ENCODE measurements at regions not wholly inside any gene's neighbourhood (a gene's known extent, or its start where the extent isn't known, plus 50 kb on each side); places are given as distances from the start of the nearest gene placed in this dataset.

- no peak overlapping the region for H3K4ac ChIP-seq (ENCODE audit: low read depth, low read length)
- no peaks in the 10 kb centered on the region for H3K27me3 ChIP-seq (ENCODE audit: insufficient read depth, low read length, poor library complexity)
- H2BK5ac ChIP-seq (ENCODE audit: low read length), result no peak overlapping the region
- H3K79me2 ChIP-seq (ENCODE audit: control insufficient read depth, insufficient read depth, low read length), result no peaks in the 10 kb centered on the region
- no peaks in the 10 kb centered on the region for H3K36me3 ChIP-seq (ENCODE audit: control insufficient read depth, insufficient read depth, low read length)
- H3K9ac ChIP-seq (ENCODE audit: low read length), result no peak overlapping the region
- no peak overlapping the region for H3K56ac ChIP-seq (ENCODE audit: low read length)
- no peaks in the 10 kb centered on the region for H3K4me1 ChIP-seq (ENCODE audit: control insufficient read depth, low read depth, low read length)
- DNase-seq, result no peak
- no peak overlapping the region for H3K4me3 ChIP-seq (ENCODE audit: low read length)
- no peak overlapping the region for H2BK120ac ChIP-seq (ENCODE audit: low read depth, low read length)
- no peak overlapping the region for H2AK5ac ChIP-seq (ENCODE audit: low read length)
- no peak overlapping the region for H2BK15ac ChIP-seq (replicated peaks; ENCODE audit: low read depth)
- H3K27ac ChIP-seq (ENCODE audit: low read depth, low read length), result no peak overlapping the region
- no peaks in the 10 kb centered on the region for H3K79me1 ChIP-seq (ENCODE audit: low read length)
- no peak overlapping the region for H3K18ac ChIP-seq (ENCODE audit: low read length)
- H4K8ac ChIP-seq (ENCODE audit: low read depth, low read length), result no peak overlapping the region
- H4K5ac ChIP-seq (ENCODE audit: low read length), result no peak overlapping the region
- no peak overlapping the region for H3K23ac ChIP-seq (ENCODE audit: low read length)
- no peak overlapping the region for H3K4me2 ChIP-seq (ENCODE audit: low read length)
These were observed 538.9 kb downstream of the UTRN start for GRCh38 chr6:144824018-144824417.

GRCh38 chr6:144834426-144835038 is 549.4 kb downstream of the UTRN start:
- H3K4ac ChIP-seq (ENCODE audit: low read depth, low read length), result no peak overlapping the region
- DNase-seq, result no peak
- no peak overlapping the region for H4K8ac ChIP-seq (ENCODE audit: low read depth, low read length)
- H3K9ac ChIP-seq (ENCODE audit: low read length), result no peak overlapping the region
- H2BK120ac ChIP-seq (ENCODE audit: low read depth, low read length), result no peak overlapping the region
- H3K4me2 ChIP-seq (ENCODE audit: low read length), result no peak overlapping the region
- H3K79me2 ChIP-seq (ENCODE audit: control insufficient read depth, insufficient read depth, low read length), result no peaks in the 10 kb centered on the region
- H4K5ac ChIP-seq (ENCODE audit: low read length), result no peak overlapping the region
- H2BK5ac ChIP-seq (ENCODE audit: low read length), result no peak overlapping the region
- H3K27me3 ChIP-seq (ENCODE audit: insufficient read depth, low read length, poor library complexity), result no peaks in the 10 kb centered on the region
- H2AK5ac ChIP-seq (ENCODE audit: low read length), result no peak overlapping the region
- H3K18ac ChIP-seq (ENCODE audit: low read length), result no peak overlapping the region
- no peak overlapping the region for H3K23ac ChIP-seq (ENCODE audit: low read length)
- no peak overlapping the region for H2BK15ac ChIP-seq (replicated peaks; ENCODE audit: low read depth)
- WGBS (ENCODE audit: extremely low coverage, insufficient coverage, low lambda C conversion rate), result no CpG with 5 or more reads among the region's 6 CpGs
- H3K56ac ChIP-seq (ENCODE audit: low read length), result no peak overlapping the region
- no peaks in the 10 kb centered on the region for H3K4me1 ChIP-seq (ENCODE audit: control insufficient read depth, low read depth, low read length)
- no peaks in the 10 kb centered on the region for H3K36me3 ChIP-seq (ENCODE audit: control insufficient read depth, insufficient read depth, low read length)
- H3K27ac ChIP-seq (ENCODE audit: low read depth, low read length), result no peak overlapping the region
- no peaks in the 10 kb centered on the region for H3K79me1 ChIP-seq (ENCODE audit: low read length)
- no peak overlapping the region for H3K4me3 ChIP-seq (ENCODE audit: low read length)

GRCh38 chr6:144835322-144835973 is 550.3 kb downstream of the UTRN start:
- no peak overlapping the region for H3K9ac ChIP-seq (ENCODE audit: low read length)
- H2BK120ac ChIP-seq (ENCODE audit: low read depth, low read length), result no peak overlapping the region
- H3K27me3 ChIP-seq (ENCODE audit: insufficient read depth, low read length, poor library complexity), result no peaks in the 10 kb centered on the region
- H3K79me2 ChIP-seq (ENCODE audit: control insufficient read depth, insufficient read depth, low read length), result no peaks in the 10 kb centered on the region
- H4K5ac ChIP-seq (ENCODE audit: low read length), result no peak overlapping the region
- no peak for DNase-seq
- H3K79me1 ChIP-seq (ENCODE audit: low read length), result no peaks in the 10 kb centered on the region
- no peaks in the 10 kb centered on the region for H3K36me3 ChIP-seq (ENCODE audit: control insufficient read depth, insufficient read depth, low read length)
- no peak overlapping the region for H3K27ac ChIP-seq (ENCODE audit: low read depth, low read length)
- H3K4ac ChIP-seq (ENCODE audit: low read depth, low read length), result no peak overlapping the region
- no peak overlapping the region for H2BK15ac ChIP-seq (replicated peaks; ENCODE audit: low read depth)
- no peaks in the 10 kb centered on the region for H3K4me1 ChIP-seq (ENCODE audit: control insufficient read depth, low read depth, low read length)
- no peak overlapping the region for H2BK5ac ChIP-seq (ENCODE audit: low read length)
- H3K4me2 ChIP-seq (ENCODE audit: low read length), result no peak overlapping the region
- no peak overlapping the region for H3K23ac ChIP-seq (ENCODE audit: low read length)
- no peak overlapping the region for H2AK5ac ChIP-seq (ENCODE audit: low read length)
- no CpG with 5 or more reads among the region's 6 CpGs for WGBS (ENCODE audit: extremely low coverage, insufficient coverage, low lambda C conversion rate)
- no peak overlapping the region for H3K18ac ChIP-seq (ENCODE audit: low read length)
- no peak overlapping the region for H4K8ac ChIP-seq (ENCODE audit: low read depth, low read length)
- H3K56ac ChIP-seq (ENCODE audit: low read length), result no peak overlapping the region
- H3K4me3 ChIP-seq (ENCODE audit: low read length), result no peak overlapping the region

GRCh38 chr6:144840619-144841018 is 555.5 kb downstream of the UTRN start:
- Histone ChIP-seq H3K79me2 (ENCODE audit: control insufficient read depth, insufficient read depth, low read length) (no peaks in the 10 kb centered on the region), H3K27me3 (ENCODE audit: insufficient read depth, low read length, poor library complexity) (no peaks in the 10 kb centered on the region), H2BK120ac (ENCODE audit: low read depth, low read length) (no peak overlapping the region), H3K23ac (ENCODE audit: low read length) (no peak overlapping the region), H3K36me3 (ENCODE audit: control insufficient read depth, insufficient read depth, low read length) (no peaks in the 10 kb centered on the region), H3K18ac (ENCODE audit: low read length) (no peak overlapping the region), H3K4me1 (ENCODE audit: control insufficient read depth, low read depth, low read length) (no peaks in the 10 kb centered on the region), H3K4me2 (ENCODE audit: low read length) (no peak overlapping the region), H3K56ac (ENCODE audit: low read length) (no peak overlapping the region), H2AK5ac (ENCODE audit: low read length) (no peak overlapping the region), H4K8ac (ENCODE audit: low read depth, low read length) (no peak overlapping the region), H2BK15ac (replicated peaks; ENCODE audit: low read depth) (no peak overlapping the region), H3K4ac (ENCODE audit: low read depth, low read length) (no peak overlapping the region), H2BK5ac (ENCODE audit: low read length) (no peak overlapping the region), H3K4me3 (ENCODE audit: low read length) (no peak overlapping the region), H3K27ac (ENCODE audit: low read depth, low read length) (no peak overlapping the region), H3K9ac (ENCODE audit: low read length) (no peak overlapping the region), H3K79me1 (ENCODE audit: low read length) (no peaks in the 10 kb centered on the region), H4K5ac (ENCODE audit: low read length) (no peak overlapping the region)
- WGBS (ENCODE audit: extremely low coverage, insufficient coverage, low lambda C conversion rate), result no CpG with 5 or more reads among the region's 10 CpGs
- no peak for DNase-seq

- H3K18ac ChIP-seq (ENCODE audit: low read length), result no peak overlapping the region
- H3K79me1 ChIP-seq (ENCODE audit: low read length), result no peaks in the 10 kb centered on the region
- DNase-seq, result no peak
- H3K79me2 ChIP-seq (ENCODE audit: control insufficient read depth, insufficient read depth, low read length), result no peaks in the 10 kb centered on the region
- H3K9ac ChIP-seq (ENCODE audit: low read length), result no peak overlapping the region
- H3K4me3 ChIP-seq (ENCODE audit: low read length), result no peak overlapping the region
- peaks cover 11% of the 10 kb centered on the region for H3K4me1 ChIP-seq (ENCODE audit: control insufficient read depth, low read depth, low read length)
- no peak overlapping the region for H3K56ac ChIP-seq (ENCODE audit: low read length)
- H2BK5ac ChIP-seq (ENCODE audit: low read length), result no peak overlapping the region
- H3K27me3 ChIP-seq (ENCODE audit: insufficient read depth, low read length, poor library complexity), result no peaks in the 10 kb centered on the region
- H3K23ac ChIP-seq (ENCODE audit: low read length), result no peak overlapping the region
- H4K5ac ChIP-seq (ENCODE audit: low read length), result no peak overlapping the region
- no peak overlapping the region for H2AK5ac ChIP-seq (ENCODE audit: low read length)
- no peaks in the 10 kb centered on the region for H3K36me3 ChIP-seq (ENCODE audit: control insufficient read depth, insufficient read depth, low read length)
- no peak overlapping the region for H2BK15ac ChIP-seq (replicated peaks; ENCODE audit: low read depth)
- no peak overlapping the region for H4K8ac ChIP-seq (ENCODE audit: low read depth, low read length)
- H3K4ac ChIP-seq (ENCODE audit: low read depth, low read length), result no peak overlapping the region
- H3K27ac ChIP-seq (ENCODE audit: low read depth, low read length), result no peak overlapping the region
- H3K4me2 ChIP-seq (ENCODE audit: low read length), result no peak overlapping the region
- WGBS (ENCODE audit: extremely low coverage, insufficient coverage, low lambda C conversion rate), result no CpG with 5 or more reads among the region's 1 CpG
- no peak overlapping the region for H2BK120ac ChIP-seq (ENCODE audit: low read depth, low read length)
These were observed 558.6 kb downstream of the UTRN start for GRCh38 chr6:144843701-144844100.

GRCh38 chr6:144844596-144844995 is 559.5 kb downstream of the UTRN start:
- H2BK5ac ChIP-seq (ENCODE audit: low read length), result no peak overlapping the region
- no peaks in the 10 kb centered on the region for H3K79me1 ChIP-seq (ENCODE audit: low read length)
- H3K27me3 ChIP-seq (ENCODE audit: insufficient read depth, low read length, poor library complexity), result no peaks in the 10 kb centered on the region
- no peak overlapping the region for H2BK120ac ChIP-seq (ENCODE audit: low read depth, low read length)
- no peak overlapping the region for H3K56ac ChIP-seq (ENCODE audit: low read length)
- no peak overlapping the region for H3K18ac ChIP-seq (ENCODE audit: low read length)
- no peak overlapping the region for H2AK5ac ChIP-seq (ENCODE audit: low read length)
- no peak overlapping the region for H3K23ac ChIP-seq (ENCODE audit: low read length)
- no peak overlapping the region for H3K27ac ChIP-seq (ENCODE audit: low read depth, low read length)
- no peak overlapping the region for H4K8ac ChIP-seq (ENCODE audit: low read depth, low read length)
- no peak overlapping the region for H4K5ac ChIP-seq (ENCODE audit: low read length)
- H3K4me2 ChIP-seq (ENCODE audit: low read length), result no peak overlapping the region
- no peak for DNase-seq
- H3K9ac ChIP-seq (ENCODE audit: low read length), result no peak overlapping the region
- no CpG with 5 or more reads among the region's 3 CpGs for WGBS (ENCODE audit: extremely low coverage, insufficient coverage, low lambda C conversion rate)
- no peak overlapping the region for H3K4me3 ChIP-seq (ENCODE audit: low read length)
- no peaks in the 10 kb centered on the region for H3K79me2 ChIP-seq (ENCODE audit: control insufficient read depth, insufficient read depth, low read length)
- H3K4ac ChIP-seq (ENCODE audit: low read depth, low read length), result no peak overlapping the region
- H3K4me1 ChIP-seq (ENCODE audit: control insufficient read depth, low read depth, low read length), result peaks cover 11% of the 10 kb centered on the region
- no peak overlapping the region for H2BK15ac ChIP-seq (replicated peaks; ENCODE audit: low read depth)
- no peaks in the 10 kb centered on the region for H3K36me3 ChIP-seq (ENCODE audit: control insufficient read depth, insufficient read depth, low read length)
